AG10803 (cell line): ENCODE measurements at regions not wholly inside any gene's neighbourhood (a gene's known extent, or its start where the extent isn't known, plus 50 kb on each side); places are given as distances from the start of the nearest gene placed in this dataset.

Source experiments
- DNase-seq: peaks from one replicate; pipeline ENCODE4 v3.0.0; 2010; ENCODE audit warnings: low read depth
- H3K4me3 ChIP-seq: 2 replicates; pipeline ENCODE4 v1.5.1; 2011; ENCODE audit warnings: mild to moderate bottlenecking, low read length, control low read depth
- CTCF ChIP-seq: conservative IDR thresholded peaks from 2 replicates; pipeline ENCODE4 v1.5.1; 2011; ENCODE audit warnings: mild to moderate bottlenecking, low read length, control low read depth, inconsistent platforms

DNA sequence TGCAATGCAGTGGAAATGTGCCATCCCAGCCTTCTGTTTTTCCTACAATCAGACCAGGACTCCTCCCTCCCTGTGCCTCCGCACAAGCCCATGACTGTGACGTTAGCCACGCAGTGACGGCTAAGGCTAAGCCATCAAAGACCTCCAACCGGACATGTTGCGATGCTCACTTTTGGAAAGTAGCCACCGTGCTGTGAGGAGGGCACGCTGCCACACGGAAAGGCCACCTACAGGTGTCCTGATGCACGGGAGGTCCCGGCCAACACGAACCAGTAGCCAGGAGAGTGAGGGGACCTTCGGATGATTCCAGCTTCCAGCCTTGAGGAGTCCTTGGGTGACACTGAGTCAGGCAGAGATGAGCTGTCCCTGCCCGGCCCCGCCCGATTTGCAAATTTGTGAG lies 53.9 kb downstream of the FOXL1 start:
- no peak for DNase-seq
- no peak for TF ChIP-seq CTCF
- no peak overlapping the region for H3K4me3 ChIP-seq

DNA sequence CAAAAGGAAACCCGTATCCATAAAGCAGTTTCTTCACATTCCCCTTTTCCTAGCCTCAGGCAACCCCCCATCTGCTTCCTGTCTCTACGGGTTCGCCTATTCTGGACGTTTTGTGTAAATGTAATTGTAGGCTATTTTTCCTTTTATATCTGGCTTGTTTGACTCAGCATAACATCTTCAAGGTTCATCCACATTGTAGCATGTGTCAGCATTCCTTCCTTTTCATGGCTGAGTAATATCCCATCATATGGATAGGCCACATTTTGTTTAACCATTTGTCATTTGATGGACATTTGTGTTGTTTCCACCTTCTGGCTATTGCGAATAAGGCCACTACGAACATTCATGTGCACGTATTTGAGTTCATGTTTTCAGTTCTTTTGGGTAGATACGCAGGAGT lies 54.6 kb downstream of the FOXL1 start:
- DNase-seq = no peak
- no peak for TF ChIP-seq CTCF
- H3K4me3 ChIP-seq = no peak overlapping the region

GRCh38 chr16:86634292-86634691 lies 55.9 kb downstream of the FOXL1 start:
- DNase-seq = no peak
- H3K4me3 ChIP-seq = no peak overlapping the region
- TF ChIP-seq CTCF = no peak

GRCh38 chr16:86635176-86635876 lies 57.0 kb downstream of the FOXL1 start:
- H3K4me3 ChIP-seq = no peak overlapping the region
- DNase-seq = peak; percentile 27
- TF ChIP-seq CTCF = no peak

- no peak overlapping the region for H3K4me3 ChIP-seq
- no peak for DNase-seq
- no peak for TF ChIP-seq CTCF
Measured at GRCh38 chr16:86635926-86636325, 57.6 kb downstream of the FOXL1 start.

DNA sequence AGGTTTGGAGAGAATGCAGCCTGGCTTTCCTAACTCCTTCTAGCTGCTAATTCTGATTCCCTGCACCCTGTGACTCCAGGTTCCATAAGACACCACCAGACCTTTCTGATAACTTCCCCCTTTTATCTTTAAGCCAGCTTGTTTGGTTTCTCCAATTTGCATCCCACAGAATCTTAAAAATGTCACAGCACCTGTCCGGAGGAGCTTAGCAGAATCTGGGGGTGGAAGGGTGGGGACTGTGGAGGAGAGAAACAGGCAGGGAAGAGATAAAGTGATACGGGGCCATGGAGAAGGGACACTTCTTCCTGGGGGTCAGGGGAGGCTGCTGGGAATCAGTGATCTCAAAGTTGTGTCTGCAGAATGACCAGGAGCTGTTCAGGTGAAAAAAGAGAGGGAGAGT lies 59.4 kb downstream of the FOXL1 start:
- DNase-seq = no peak

More for the DNA sequence above, 59.4 kb downstream of the FOXL1 start:
- H3K4me3 ChIP-seq = no peak overlapping the region
- TF ChIP-seq CTCF = no peak
